GM23338 (cell line): ENCODE measurements at regions not wholly inside any gene's neighbourhood (a gene's known extent, or its start where the extent isn't known, plus 50 kb on each side); places are given as distances from the start of the nearest gene placed in this dataset.

Experiments used
- ATAC-seq: fragments of 200-7000 bp; cut with Tn5 transposase; 3 replicates; pipeline ENCODE4 v1.9.1; 2020
- DNase-seq: peaks from one replicate; pipeline ENCODE4 v3.0.0-alpha.2; 2015; ENCODE audit warnings: low spot score
- H2AFZ ChIP-seq: fragments of 200-600 bp; sonication (generic); 2 replicates; pipeline ENCODE4 v1.8.0; 2016; ENCODE audit warnings: antibody characterized with exemption, mild to moderate bottlenecking, moderate library complexity
- H3F3A ChIP-seq: fragments of 200-600 bp; sonication (generic); replicated peaks from 2 replicates; pipeline ENCODE4 v1.8.0; 2017; ENCODE audit warnings: antibody characterized with exemption, mixed run types, low read depth
- H3K27ac ChIP-seq: fragments of 200-600 bp; sonication (generic); 2 replicates; pipeline ENCODE4 v1.6.1; 2016; ENCODE audit warnings: low read depth
- H3K27me3 ChIP-seq: fragments of 200-600 bp; sonication (generic); 2 replicates; pipeline ENCODE4 v1.8.0; 2016; ENCODE audit warnings: mild to moderate bottlenecking, mixed run types, moderate library complexity; ENCODE audit not compliant: insufficient read depth
- H3K36me3 ChIP-seq: fragments of 200-600 bp; sonication (generic); 2 replicates; pipeline ENCODE4 v1.8.0; 2016; ENCODE audit warnings: mild to moderate bottlenecking; ENCODE audit not compliant: insufficient read depth
- H3K4me1 ChIP-seq: fragments of 200-600 bp; sonication (generic); 2 replicates; pipeline ENCODE4 v1.8.0; 2016; ENCODE audit warnings: mild to moderate bottlenecking, moderate library complexity; ENCODE audit not compliant: insufficient read depth
- H3K4me2 ChIP-seq: fragments of 200-600 bp; sonication (generic); 2 replicates; pipeline ENCODE4 v1.7.1; 2017; ENCODE audit warnings: mixed run types
- H3K4me3 ChIP-seq: fragments of 200-600 bp; sonication (generic); 2 replicates; pipeline ENCODE4 v1.6.1; 2016; ENCODE audit warnings: mixed run types
- H3K79me2 ChIP-seq: fragments of 200-600 bp; sonication (generic); replicated peaks from 2 replicates; pipeline ENCODE4 v1.8.0; 2017; ENCODE audit warnings: mild to moderate bottlenecking; ENCODE audit not compliant: insufficient read depth
- H3K9me2 ChIP-seq: fragments of 200-600 bp; sonication (generic); 2 replicates; pipeline ENCODE4 v1.8.0; 2017; ENCODE audit not compliant: insufficient read depth
- H4K20me1 ChIP-seq: fragments of 200-600 bp; sonication (generic); replicated peaks from 2 replicates; pipeline ENCODE4 v1.8.0; 2017; ENCODE audit warnings: mild to moderate bottlenecking; ENCODE audit not compliant: insufficient read depth
- H3K27ac Mint-ChIP-seq: 2 replicates; pipeline ENCODE4 v1.8.0; 2020; ENCODE audit warnings: inconsistent platforms, mild to moderate bottlenecking, moderate library complexity, mixed read lengths
- H3K27me3 Mint-ChIP-seq: 3 replicates; pipeline ENCODE4 v1.8.0; 2022; ENCODE audit warnings: low read depth, mild to moderate bottlenecking, moderate library complexity, mixed read lengths, inconsistent platforms; ENCODE audit not compliant: insufficient read depth, poor library complexity
- H3K36me3 Mint-ChIP-seq: 3 replicates; pipeline ENCODE4 v1.8.0; 2021; ENCODE audit warnings: low read depth, mild to moderate bottlenecking, inconsistent platforms, moderate library complexity, mixed read lengths
- H3K4me1 Mint-ChIP-seq: 3 replicates; pipeline ENCODE4 v1.8.0; 2020; ENCODE audit warnings: mild to moderate bottlenecking, inconsistent platforms, mixed read lengths
- H3K4me3 Mint-ChIP-seq: 3 replicates; pipeline ENCODE4 v1.8.0; 2021; ENCODE audit warnings: moderate library complexity, mild to moderate bottlenecking, inconsistent platforms, mixed read lengths
- H3K9me3 Mint-ChIP-seq: 3 replicates; pipeline ENCODE4 v1.8.0; 2020; ENCODE audit warnings: moderate library complexity, mild to moderate bottlenecking, inconsistent platforms, mixed read lengths
- POLR2AphosphoS5 ChIP-seq: IDR thresholded peaks from 2 replicates; pipeline ENCODE4 v1.6.1; 2016; ENCODE audit warnings: antibody characterized with exemption, low read depth
- STAT1 ChIP-seq: IDR thresholded peaks from one replicate; pipeline ENCODE4 v1.6.1; 2016; ENCODE audit warnings: antibody characterized with exemption; ENCODE audit not compliant: unreplicated experiment
- ZNF114 ChIP-seq: fragments of 250-450 bp; sonication (Bioruptor Pico); IDR thresholded peaks from 2 replicates; pipeline ENCODE4 v1.5.0; 2020; ENCODE audit warnings: mild to moderate bottlenecking, moderate library complexity
- ZNF331 ChIP-seq: fragments of 250-450 bp; sonication (Bioruptor Pico); IDR thresholded peaks from 2 replicates; pipeline ENCODE4 v1.5.0; 2020; ENCODE audit warnings: low read depth, mild to moderate bottlenecking, moderate library complexity
- TF ChIP-seq, protein P1 (sequence below), 2 experiments: fragments of 200-600 bp in 1 of 2; sonication (generic) in 1 of 2; conservative IDR thresholded peaks; 2 replicates each; pipeline versions ENCODE4 v1.5.1 to v1.6.1; 2016 to 2017; ENCODE audit warnings: antibody characterized with exemption in 2 of 2, low read depth in 2 of 2, mild to moderate bottlenecking in 2 of 2, moderate library complexity in 1 of 2
- TF ChIP-seq, protein P2 (sequence below): IDR thresholded peaks from one replicate; pipeline ENCODE4 v1.6.1; 2018; ENCODE audit warnings: antibody characterized with exemption; ENCODE audit not compliant: unreplicated experiment

DNA sequence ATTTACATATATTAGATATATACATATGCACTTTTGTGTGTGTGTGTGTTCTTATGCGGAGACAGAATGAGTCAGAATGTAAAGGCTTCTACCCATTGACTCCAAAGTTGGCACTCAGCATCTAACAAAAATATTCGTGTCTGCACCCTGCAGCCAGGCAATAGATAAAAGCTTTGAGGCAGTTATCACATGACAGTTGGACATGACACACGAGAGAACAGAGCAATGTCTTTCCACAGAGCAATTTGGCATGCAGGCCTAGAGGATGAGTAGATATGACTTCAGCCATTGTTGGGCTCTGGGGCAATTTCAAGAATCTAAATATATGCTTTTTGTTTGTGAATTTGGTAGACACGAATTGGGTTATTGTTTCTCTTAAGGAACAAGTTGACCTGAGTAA is 391.2 kb downstream of the SLITRK2 start (continued):
- TF ChIP-seq, protein P1, sequence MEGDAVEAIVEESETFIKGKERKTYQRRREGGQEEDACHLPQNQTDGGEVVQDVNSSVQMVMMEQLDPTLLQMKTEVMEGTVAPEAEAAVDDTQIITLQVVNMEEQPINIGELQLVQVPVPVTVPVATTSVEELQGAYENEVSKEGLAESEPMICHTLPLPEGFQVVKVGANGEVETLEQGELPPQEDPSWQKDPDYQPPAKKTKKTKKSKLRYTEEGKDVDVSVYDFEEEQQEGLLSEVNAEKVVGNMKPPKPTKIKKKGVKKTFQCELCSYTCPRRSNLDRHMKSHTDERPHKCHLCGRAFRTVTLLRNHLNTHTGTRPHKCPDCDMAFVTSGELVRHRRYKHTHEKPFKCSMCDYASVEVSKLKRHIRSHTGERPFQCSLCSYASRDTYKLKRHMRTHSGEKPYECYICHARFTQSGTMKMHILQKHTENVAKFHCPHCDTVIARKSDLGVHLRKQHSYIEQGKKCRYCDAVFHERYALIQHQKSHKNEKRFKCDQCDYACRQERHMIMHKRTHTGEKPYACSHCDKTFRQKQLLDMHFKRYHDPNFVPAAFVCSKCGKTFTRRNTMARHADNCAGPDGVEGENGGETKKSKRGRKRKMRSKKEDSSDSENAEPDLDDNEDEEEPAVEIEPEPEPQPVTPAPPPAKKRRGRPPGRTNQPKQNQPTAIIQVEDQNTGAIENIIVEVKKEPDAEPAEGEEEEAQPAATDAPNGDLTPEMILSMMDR (conservative IDR thresholded peaks at IDR 0.05; ENCODE audit: low read depth in 2 of 2), result no peak

DNA sequence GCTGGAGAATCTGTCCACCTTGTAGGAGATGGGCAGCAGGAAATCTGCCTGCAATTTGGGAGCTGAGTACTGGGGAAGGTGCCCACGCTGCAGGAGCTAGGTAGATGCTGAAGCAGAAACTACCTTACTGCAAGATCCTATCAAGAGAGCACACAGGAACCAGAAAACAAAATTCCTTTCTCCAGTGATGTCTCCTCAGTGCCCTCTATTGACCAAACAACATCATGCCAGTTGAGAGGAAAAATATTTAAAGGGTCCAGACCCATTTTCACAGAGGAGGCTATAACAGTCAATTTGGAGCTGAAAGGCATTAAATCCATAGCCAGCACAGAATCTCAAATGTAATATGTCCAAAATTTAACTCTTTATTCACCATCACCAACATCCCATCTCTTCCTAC is 406.8 kb downstream of the SLITRK2 start:
- Mint-ChIP-seq H3K27me3 (no peaks in the 10 kb centered on the region), H3K9me3 (peaks cover 62% of the 10 kb centered on the region), H3K36me3 (no peaks in the 10 kb centered on the region; the same call in 2 of the 3 replicates), H3K4me1 (no peaks in the 10 kb centered on the region), H3K4me3 (no peak overlapping the region), H3K27ac (no peak overlapping the region)
- Histone ChIP-seq H3K4me2 (no peak overlapping the region), H3K27me3 (no peaks in the 10 kb centered on the region), H2AFZ (no peak overlapping the region), H4K20me1 (no peaks in the 10 kb centered on the region), H3F3A (no peaks in the 10 kb centered on the region), H3K4me1 (no peaks in the 10 kb centered on the region), H3K36me3 (no peaks in the 10 kb centered on the region), H3K79me2 (no peaks in the 10 kb centered on the region), H3K9me2 (no peaks in the 10 kb centered on the region), H3K27ac (no peak overlapping the region), H3K4me3 (no peak overlapping the region)
- TF ChIP-seq, protein P1 (conservative IDR thresholded peaks at IDR 0.05; ENCODE audit: low read depth in 2 of 2), result peak; percentile 47 to 60
- TF ChIP-seq POLR2AphosphoS5, result no peak
- TF ChIP-seq STAT1, result no peak
- TF ChIP-seq ZNF331 (CRISPR knock-in tag), result no peak
- ATAC-seq (no peak), DNase-seq (peak; percentile 34)

DNA sequence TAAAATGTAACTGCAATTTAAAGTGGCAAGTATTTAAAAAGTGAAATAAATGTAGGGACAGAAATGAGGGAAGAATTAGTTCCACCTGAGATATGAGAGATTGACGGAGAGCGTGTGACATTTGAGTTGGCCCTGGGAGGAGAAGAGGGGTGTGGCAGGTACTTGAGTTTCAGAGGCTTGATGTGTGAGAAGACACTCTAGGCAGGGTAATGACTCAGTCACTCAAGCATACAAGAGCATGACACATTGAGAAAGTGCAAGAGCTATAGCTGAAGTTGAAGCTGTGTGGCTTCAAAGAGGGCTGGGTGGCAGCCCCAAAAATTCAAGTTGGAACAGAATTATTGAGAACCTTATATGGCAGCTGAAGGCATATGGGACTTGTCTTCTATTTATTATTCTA is 420.5 kb downstream of the SLITRK2 start:
- no peaks in the 10 kb centered on the region for H3K36me3 ChIP-seq
- no peaks in the 10 kb centered on the region for H4K20me1 ChIP-seq
- no peak overlapping the region for H3K4me3 Mint-ChIP-seq
- DNase-seq (no peak), ATAC-seq (no peak)
- no peaks in the 10 kb centered on the region for H3K4me1 ChIP-seq
- no peaks in the 10 kb centered on the region for H3K27me3 ChIP-seq
- peaks cover 68% of the 10 kb centered on the region for H3K9me3 Mint-ChIP-seq
- no peak overlapping the region for H3K4me2 ChIP-seq
- no peak overlapping the region for H3K27ac Mint-ChIP-seq
- H3K9me2 ChIP-seq, result no peaks in the 10 kb centered on the region
- no peaks in the 10 kb centered on the region for H3K79me2 ChIP-seq
- H3K4me3 ChIP-seq, result no peak overlapping the region
- no peak overlapping the region for H3K27ac ChIP-seq
- no peaks in the 10 kb centered on the region for H3K27me3 Mint-ChIP-seq
- no peak overlapping the region for H2AFZ ChIP-seq
- no peaks in the 10 kb centered on the region for H3F3A ChIP-seq
- peaks cover 7% of the 10 kb centered on the region; the same call in 2 of the 3 replicates for H3K36me3 Mint-ChIP-seq
- H3K4me1 Mint-ChIP-seq, result no peaks in the 10 kb centered on the region
- no peak for TF ChIP-seq ZNF114 (CRISPR knock-in tag)
- TF ChIP-seq ZNF331 (CRISPR knock-in tag), result no peak
- TF ChIP-seq, protein P2, sequence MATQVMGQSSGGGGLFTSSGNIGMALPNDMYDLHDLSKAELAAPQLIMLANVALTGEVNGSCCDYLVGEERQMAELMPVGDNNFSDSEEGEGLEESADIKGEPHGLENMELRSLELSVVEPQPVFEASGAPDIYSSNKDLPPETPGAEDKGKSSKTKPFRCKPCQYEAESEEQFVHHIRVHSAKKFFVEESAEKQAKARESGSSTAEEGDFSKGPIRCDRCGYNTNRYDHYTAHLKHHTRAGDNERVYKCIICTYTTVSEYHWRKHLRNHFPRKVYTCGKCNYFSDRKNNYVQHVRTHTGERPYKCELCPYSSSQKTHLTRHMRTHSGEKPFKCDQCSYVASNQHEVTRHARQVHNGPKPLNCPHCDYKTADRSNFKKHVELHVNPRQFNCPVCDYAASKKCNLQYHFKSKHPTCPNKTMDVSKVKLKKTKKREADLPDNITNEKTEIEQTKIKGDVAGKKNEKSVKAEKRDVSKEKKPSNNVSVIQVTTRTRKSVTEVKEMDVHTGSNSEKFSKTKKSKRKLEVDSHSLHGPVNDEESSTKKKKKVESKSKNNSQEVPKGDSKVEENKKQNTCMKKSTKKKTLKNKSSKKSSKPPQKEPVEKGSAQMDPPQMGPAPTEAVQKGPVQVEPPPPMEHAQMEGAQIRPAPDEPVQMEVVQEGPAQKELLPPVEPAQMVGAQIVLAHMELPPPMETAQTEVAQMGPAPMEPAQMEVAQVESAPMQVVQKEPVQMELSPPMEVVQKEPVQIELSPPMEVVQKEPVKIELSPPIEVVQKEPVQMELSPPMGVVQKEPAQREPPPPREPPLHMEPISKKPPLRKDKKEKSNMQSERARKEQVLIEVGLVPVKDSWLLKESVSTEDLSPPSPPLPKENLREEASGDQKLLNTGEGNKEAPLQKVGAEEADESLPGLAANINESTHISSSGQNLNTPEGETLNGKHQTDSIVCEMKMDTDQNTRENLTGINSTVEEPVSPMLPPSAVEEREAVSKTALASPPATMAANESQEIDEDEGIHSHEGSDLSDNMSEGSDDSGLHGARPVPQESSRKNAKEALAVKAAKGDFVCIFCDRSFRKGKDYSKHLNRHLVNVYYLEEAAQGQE, result no peak
